Hepatocyte (in vitro differentiated cells): ENCODE measurements at regions not wholly inside any gene's neighbourhood (a gene's known extent, or its start where the extent isn't known, plus 50 kb on each side); places are given as distances from the start of the nearest gene placed in this dataset.
"Not testable (repeated sequence)": the region's sequence is repeated elsewhere in the genome, so short reads cannot be mapped to it uniquely, and the experiment has no call there.

ENCODE experiments used
- CTCF ChIP-seq: fragments of 200-600 bp; sonication (generic); IDR thresholded peaks from 2 replicates; pipeline ENCODE4 v1.5.1; 2016; ENCODE audit warnings: antibody characterized with exemption, mild to moderate bottlenecking; ENCODE audit not compliant: poor library complexity
- EZH2 ChIP-seq: fragments of 200-600 bp; sonication (generic); IDR thresholded peaks from 2 replicates; pipeline ENCODE4 v1.6.1; 2016; ENCODE audit warnings: antibody characterized with exemption, mild to moderate bottlenecking, borderline replicate concordance
- EZH2phosphoT487 ChIP-seq: fragments of 200-600 bp; sonication (generic); IDR thresholded peaks from one replicate; pipeline ENCODE4 v1.6.1; 2018; ENCODE audit warnings: antibody characterized with exemption, mild to moderate bottlenecking, low read depth, moderate library complexity; ENCODE audit not compliant: unreplicated experiment, severe bottlenecking

DNA sequence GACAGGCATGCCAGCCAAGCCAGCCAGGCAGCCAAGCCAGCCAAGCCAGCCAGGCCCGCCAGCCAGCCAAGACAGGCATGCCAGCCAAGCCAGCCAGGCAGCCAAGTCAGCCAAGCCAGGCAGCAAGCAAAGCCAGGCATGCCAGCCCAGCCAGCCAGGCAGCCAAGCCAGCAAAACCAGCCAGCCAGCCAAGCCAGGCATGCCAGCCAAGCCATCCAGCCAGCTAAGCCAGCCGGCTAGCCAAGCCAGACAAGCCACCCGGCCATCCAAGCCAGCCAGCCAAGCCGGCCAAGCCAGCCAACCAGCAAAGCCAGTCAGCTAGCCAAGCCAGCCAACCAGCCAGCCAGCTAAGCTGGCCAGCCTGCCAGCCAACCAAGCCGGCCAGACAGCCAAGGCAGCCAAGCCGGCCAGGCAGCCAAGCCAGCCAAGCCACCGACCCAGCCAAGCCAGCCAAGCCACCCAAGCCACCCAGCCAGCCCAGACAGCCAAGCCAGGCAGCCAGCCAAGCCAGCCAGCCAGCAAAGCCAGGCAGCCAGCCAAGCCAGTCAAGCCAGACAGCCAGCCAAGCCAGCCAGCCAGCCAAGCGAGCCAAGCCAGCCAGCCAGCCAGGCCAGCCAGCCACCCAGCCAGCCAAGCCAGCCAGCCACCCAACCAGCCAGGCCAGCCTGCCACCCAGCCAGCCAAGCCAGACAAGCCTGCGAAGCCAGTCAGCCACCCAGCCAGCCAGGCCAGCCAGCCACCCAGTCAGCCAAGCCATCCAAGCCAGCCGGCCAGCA, 332.9 kb upstream of the PLGLB2 start:
- not testable (repeated sequence) for TF ChIP-seq CTCF, EZH2, EZH2phosphoT487
